Mesendoderm (in vitro differentiated cells): ENCODE measurements at regions not wholly inside any gene's neighbourhood (a gene's known extent, or its start where the extent isn't known, plus 50 kb on each side); places are given as distances from the start of the nearest gene placed in this dataset.
"Not testable (repeated sequence)": the region's sequence is repeated elsewhere in the genome, so short reads cannot be mapped to it uniquely, and the experiment has no call there.

Experiments
- DNase-seq: peaks from one replicate; pipeline ENCODE4 v3.0.0; 2013
- H2AK5ac ChIP-seq: 2 replicates; pipeline ENCODE4 v1.6.1; 2013; ENCODE audit warnings: low read length, inconsistent platforms
- H2BK120ac ChIP-seq: 2 replicates; pipeline ENCODE4 v1.6.1; 2013; ENCODE audit warnings: low read depth, mild to moderate bottlenecking, low read length, moderate library complexity, mixed read lengths
- H2BK15ac ChIP-seq: replicated peaks from 2 replicates; pipeline ENCODE4 v1.6.1; 2013; ENCODE audit warnings: low read depth, mild to moderate bottlenecking, moderate library complexity
- H2BK5ac ChIP-seq: 2 replicates; pipeline ENCODE4 v1.6.1; 2013; ENCODE audit warnings: low read length, inconsistent platforms
- H3K18ac ChIP-seq: 2 replicates; pipeline ENCODE4 v1.6.1; 2013; ENCODE audit warnings: mild to moderate bottlenecking, low read length, mixed read lengths
- H3K23ac ChIP-seq: one replicate; pipeline ENCODE4 v1.6.1; 2013; ENCODE audit warnings: low read length
- H3K27ac ChIP-seq: 2 replicates; pipeline ENCODE4 v1.5.1; 2013; ENCODE audit warnings: low read depth, mild to moderate bottlenecking, inconsistent platforms, low read length, moderate library complexity
- H3K27me3 ChIP-seq: 2 replicates; pipeline ENCODE4 v1.6.1; 2013; ENCODE audit warnings: low read length, control low read depth, mild to moderate bottlenecking, inconsistent platforms; ENCODE audit not compliant: insufficient read depth, poor library complexity
- H3K36me3 ChIP-seq: 2 replicates; pipeline ENCODE4 v1.6.1; 2013; ENCODE audit warnings: low read length, inconsistent platforms; ENCODE audit not compliant: control insufficient read depth, insufficient read depth
- H3K4ac ChIP-seq: one replicate; pipeline ENCODE4 v1.6.1; 2013; ENCODE audit warnings: low read depth, mild to moderate bottlenecking, low read length, moderate library complexity
- H3K4me1 ChIP-seq: 2 replicates; pipeline ENCODE4 v1.6.1; 2013; ENCODE audit warnings: low read depth, low read length, inconsistent platforms; ENCODE audit not compliant: control insufficient read depth
- H3K4me2 ChIP-seq: 2 replicates; pipeline ENCODE4 v1.6.1; 2013; ENCODE audit warnings: low read length
- H3K4me3 ChIP-seq: 2 replicates; pipeline ENCODE4 v1.5.1; 2013; ENCODE audit warnings: mild to moderate bottlenecking, low read length
- H3K56ac ChIP-seq: one replicate; pipeline ENCODE4 v1.6.1; 2013; ENCODE audit warnings: low read length
- H3K79me1 ChIP-seq: 2 replicates; pipeline ENCODE4 v1.6.1; 2013; ENCODE audit warnings: low read length, inconsistent platforms
- H3K79me2 ChIP-seq: 2 replicates; pipeline ENCODE4 v1.6.1; 2013; ENCODE audit warnings: mild to moderate bottlenecking, low read length; ENCODE audit not compliant: control insufficient read depth, insufficient read depth
- H3K9ac ChIP-seq: 2 replicates; pipeline ENCODE4 v1.6.1; 2013; ENCODE audit warnings: low read length, inconsistent platforms
- H4K5ac ChIP-seq: one replicate; pipeline ENCODE4 v1.6.1; 2013; ENCODE audit warnings: low read length
- H4K8ac ChIP-seq: one replicate; pipeline ENCODE4 v1.6.1; 2013; ENCODE audit warnings: low read depth, mild to moderate bottlenecking, control low read depth, low read length, moderate library complexity
- WGBS: extraction: QIAGEN DNeasy Blood & Tissue Kit; methylation state at CpG from one replicate; pipeline ENCODE4 v1.1.7; 2013; ENCODE audit warnings: low lambda C conversion rate, missing lambda C conversion rate; ENCODE audit not compliant: insufficient coverage; ENCODE audit errors: extremely low coverage; 5-methylcytosine and 5-hydroxymethylcytosine counted together

DNA sequence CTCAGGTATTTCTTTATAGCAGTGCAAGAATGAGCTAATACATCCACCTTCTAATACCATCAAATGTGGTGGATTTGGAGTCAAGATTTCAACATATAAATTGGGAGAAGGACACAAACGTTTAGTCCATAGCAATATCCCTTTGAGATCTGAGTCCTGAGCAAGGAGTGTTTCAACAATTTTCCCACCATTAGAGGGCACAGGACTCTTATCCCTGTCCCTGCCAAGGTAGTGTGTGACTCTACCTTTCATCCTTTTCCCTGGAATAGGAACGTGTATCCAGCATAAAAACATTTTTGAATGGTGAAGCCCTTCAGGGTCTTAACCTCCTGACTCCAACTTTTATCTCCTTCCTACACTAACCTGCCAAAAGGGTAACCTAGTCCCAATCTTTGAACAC is 181.3 kb upstream of the SRD5A2 start:
- no peak overlapping the region for H3K27ac ChIP-seq
- DNase-seq = peak; percentile 3
- no peak overlapping the region for H4K8ac ChIP-seq
- no peak overlapping the region for H3K18ac ChIP-seq
- H4K5ac ChIP-seq = no peak overlapping the region
- H2BK5ac ChIP-seq = no peak overlapping the region
- H2BK15ac ChIP-seq = no peak overlapping the region
- no CpG with 5 or more reads among the region's 2 CpGs for WGBS
- H3K79me1 ChIP-seq = no peaks in the 10 kb centered on the region
- H3K9ac ChIP-seq = no peak overlapping the region
- no peak overlapping the region for H2AK5ac ChIP-seq
- no peak overlapping the region for H3K4me2 ChIP-seq
- H3K56ac ChIP-seq = no peak overlapping the region
- no peak overlapping the region for H3K4me3 ChIP-seq
- no peaks in the 10 kb centered on the region for H3K79me2 ChIP-seq
- H3K4ac ChIP-seq = no peak overlapping the region
- H3K36me3 ChIP-seq = no peaks in the 10 kb centered on the region
- H3K4me1 ChIP-seq = no peaks in the 10 kb centered on the region
- H3K23ac ChIP-seq = no peak overlapping the region
- no peak overlapping the region for H2BK120ac ChIP-seq
- no peaks in the 10 kb centered on the region for H3K27me3 ChIP-seq

DNA sequence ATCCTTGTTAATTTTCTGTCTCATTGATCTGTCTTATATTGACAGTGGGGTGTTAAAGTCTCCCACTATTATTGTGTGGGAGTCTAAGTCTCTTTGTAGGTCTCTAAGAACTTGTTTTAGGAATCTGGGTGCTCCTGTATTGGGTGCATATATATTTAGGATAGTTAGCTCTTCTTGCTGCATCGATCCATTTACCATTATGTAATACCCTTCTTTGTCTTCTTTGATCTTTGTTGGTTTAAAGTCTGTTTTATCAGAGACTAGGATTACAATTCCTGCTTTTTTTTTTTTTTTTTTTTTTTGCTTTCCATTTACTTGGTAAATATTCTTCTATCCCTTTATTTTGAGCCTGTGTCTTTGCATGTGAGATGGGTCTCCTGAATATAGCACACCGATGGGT is 176.6 kb upstream of the SRD5A2 start:
- H2BK120ac ChIP-seq, H3K18ac ChIP-seq, H3K79me1 ChIP-seq, H3K4ac ChIP-seq, H3K4me3 ChIP-seq, H2BK5ac ChIP-seq, H3K27me3 ChIP-seq, DNase-seq, H3K36me3 ChIP-seq, H2AK5ac ChIP-seq, H3K23ac ChIP-seq, H3K4me1 ChIP-seq, H4K8ac ChIP-seq, H3K27ac ChIP-seq, H4K5ac ChIP-seq, H2BK15ac ChIP-seq, H3K9ac ChIP-seq, H3K56ac ChIP-seq, H3K79me2 ChIP-seq, H3K4me2 ChIP-seq: not testable (repeated sequence)
- WGBS = no CpG with 5 or more reads among the region's 2 CpGs

DNA sequence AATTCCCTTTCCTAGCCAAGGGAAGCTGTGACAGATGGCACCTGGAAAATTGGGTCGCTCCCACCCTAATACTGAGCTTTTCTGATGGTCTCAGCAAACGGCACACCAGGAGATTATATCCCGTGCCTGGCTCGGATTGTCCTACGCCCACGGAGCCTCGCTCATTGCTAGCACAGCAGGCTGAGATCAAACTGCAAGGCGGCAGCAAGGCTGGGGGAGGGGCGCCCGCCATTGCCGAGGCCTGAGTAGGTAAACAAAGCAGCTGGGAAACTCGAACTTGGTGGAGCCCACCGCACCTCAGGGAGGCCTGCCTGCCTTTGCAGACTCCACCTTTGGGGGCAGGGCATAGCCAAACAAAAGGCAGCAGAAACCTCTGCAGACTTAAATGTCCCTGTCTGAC is 168.0 kb upstream of the SRD5A2 start:
- WGBS = no CpG with 5 or more reads among the region's 13 CpGs
- not testable (repeated sequence) for H3K9ac ChIP-seq, H2BK15ac ChIP-seq, H3K79me2 ChIP-seq, H2AK5ac ChIP-seq, H3K79me1 ChIP-seq, H2BK120ac ChIP-seq, H3K27ac ChIP-seq, H3K4ac ChIP-seq, H3K23ac ChIP-seq, H3K56ac ChIP-seq, DNase-seq, H3K4me3 ChIP-seq, H4K5ac ChIP-seq, H3K27me3 ChIP-seq, H3K36me3 ChIP-seq, H2BK5ac ChIP-seq, H3K18ac ChIP-seq, H3K4me2 ChIP-seq, H3K4me1 ChIP-seq, H4K8ac ChIP-seq

GRCh38 chr2:31748041-31748440 is 167.3 kb upstream of the SRD5A2 start:
- H2BK120ac ChIP-seq = no peak overlapping the region
- DNase-seq = no peak
- no peaks in the 10 kb centered on the region for H3K36me3 ChIP-seq
- H3K9ac ChIP-seq = no peak overlapping the region
- H2BK15ac ChIP-seq = no peak overlapping the region
- no peak overlapping the region for H3K23ac ChIP-seq
- H4K8ac ChIP-seq = no peak overlapping the region
- no peak overlapping the region for H3K4me3 ChIP-seq
- H3K56ac ChIP-seq = no peak overlapping the region
- no CpG with 5 or more reads among the region's 1 CpG for WGBS
- no peaks in the 10 kb centered on the region for H3K4me1 ChIP-seq
- no peaks in the 10 kb centered on the region for H3K79me1 ChIP-seq
- no peak overlapping the region for H2AK5ac ChIP-seq
- no peaks in the 10 kb centered on the region for H3K27me3 ChIP-seq
- H3K27ac ChIP-seq = no peak overlapping the region
- H2BK5ac ChIP-seq = no peak overlapping the region
- no peak overlapping the region for H3K4ac ChIP-seq
- no peaks in the 10 kb centered on the region for H3K79me2 ChIP-seq
- H4K5ac ChIP-seq = no peak overlapping the region
- H3K18ac ChIP-seq = no peak overlapping the region
- H3K4me2 ChIP-seq = no peak overlapping the region

GRCh38 chr2:31739161-31739560 is 158.4 kb upstream of the SRD5A2 start:
- H3K4me3 ChIP-seq = no peak overlapping the region
- no peak overlapping the region for H2AK5ac ChIP-seq
- H3K9ac ChIP-seq = no peak overlapping the region
- H3K27me3 ChIP-seq = no peaks in the 10 kb centered on the region
- H3K79me2 ChIP-seq = no peaks in the 10 kb centered on the region
- H3K23ac ChIP-seq = no peak overlapping the region
- H3K79me1 ChIP-seq = no peaks in the 10 kb centered on the region
- H3K36me3 ChIP-seq = no peaks in the 10 kb centered on the region
- H3K4ac ChIP-seq = no peak overlapping the region
- WGBS = no CpG with 5 or more reads among the region's 3 CpGs
- no peak overlapping the region for H2BK120ac ChIP-seq
- H3K4me2 ChIP-seq = no peak overlapping the region
- no peak overlapping the region for H2BK15ac ChIP-seq
- no peak for DNase-seq
- no peaks in the 10 kb centered on the region for H3K4me1 ChIP-seq
- H3K27ac ChIP-seq = no peak overlapping the region
- no peak overlapping the region for H3K18ac ChIP-seq
- H2BK5ac ChIP-seq = no peak overlapping the region
- H3K56ac ChIP-seq = no peak overlapping the region
- H4K8ac ChIP-seq = no peak overlapping the region
- H4K5ac ChIP-seq = no peak overlapping the region

- H2BK5ac ChIP-seq = no peak overlapping the region
- H3K4me1 ChIP-seq = no peaks in the 10 kb centered on the region
- H3K36me3 ChIP-seq = no peaks in the 10 kb centered on the region
- no peak overlapping the region for H3K23ac ChIP-seq
- H3K18ac ChIP-seq = no peak overlapping the region
- no peak overlapping the region for H3K56ac ChIP-seq
- no peak overlapping the region for H4K8ac ChIP-seq
- H3K27ac ChIP-seq = no peak overlapping the region
- no CpG with 5 or more reads among the region's 6 CpGs for WGBS
- H3K4me3 ChIP-seq = no peak overlapping the region
- no peaks in the 10 kb centered on the region for H3K79me1 ChIP-seq
- H2BK120ac ChIP-seq = no peak overlapping the region
- H3K4me2 ChIP-seq = no peak overlapping the region
- H3K79me2 ChIP-seq = no peaks in the 10 kb centered on the region
- no peak overlapping the region for H2BK15ac ChIP-seq
- no peak for DNase-seq
- no peak overlapping the region for H2AK5ac ChIP-seq
- no peak overlapping the region for H4K5ac ChIP-seq
- no peak overlapping the region for H3K9ac ChIP-seq
- no peak overlapping the region for H3K4ac ChIP-seq
- no peaks in the 10 kb centered on the region for H3K27me3 ChIP-seq
Measured at GRCh38 chr2:31736695-31737454, 156.1 kb upstream of the SRD5A2 start.
